OCI-LY1 (cell line): ENCODE measurements at regions not wholly inside any gene's neighbourhood (a gene's known extent, or its start where the extent isn't known, plus 50 kb on each side); places are given as distances from the start of the nearest gene placed in this dataset.
"Not testable (repeated sequence)": the region's sequence is repeated elsewhere in the genome, so short reads cannot be mapped to it uniquely, and the experiment has no call there.

Experiments
- EZH2 ChIP-seq: fragments of 200-600 bp; sonication (generic), shearing (Covaris generic); IDR thresholded peaks from 2 replicates; pipeline ENCODE4 v1.8.0; 2017; ENCODE audit warnings: borderline replicate concordance, mixed run types, mild to moderate bottlenecking, antibody characterized with exemption, low read length, moderate library complexity, mixed read lengths
- TF ChIP-seq, protein P1 (sequence below): fragments of 200-600 bp; sonication (generic), shearing (Covaris generic); IDR thresholded peaks from 2 replicates; pipeline ENCODE4 v1.5.1; 2017; ENCODE audit warnings: mild to moderate bottlenecking, antibody characterized with exemption, low read length, moderate library complexity, mixed read lengths

DNA sequence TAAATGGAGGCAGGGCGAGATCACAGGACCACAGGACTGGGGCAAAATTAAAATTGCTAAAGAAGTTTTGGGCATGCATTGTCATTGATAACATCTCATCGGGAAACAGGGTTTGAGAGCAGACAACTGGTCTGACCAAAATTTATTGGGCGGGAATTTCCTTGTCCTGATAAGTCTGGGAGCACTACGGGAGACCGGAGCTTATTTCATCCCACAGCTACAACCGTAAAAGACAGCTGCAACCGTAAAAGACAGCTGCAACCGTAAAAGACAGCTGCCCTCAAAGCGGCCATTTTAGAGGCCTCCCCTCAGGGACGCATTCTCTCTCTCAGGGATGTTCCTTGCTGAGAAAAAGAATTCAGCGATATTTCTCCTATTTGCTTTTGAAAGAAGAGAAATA, 170.4 kb upstream of the NPAP1 start:
- TF ChIP-seq, protein P1, sequence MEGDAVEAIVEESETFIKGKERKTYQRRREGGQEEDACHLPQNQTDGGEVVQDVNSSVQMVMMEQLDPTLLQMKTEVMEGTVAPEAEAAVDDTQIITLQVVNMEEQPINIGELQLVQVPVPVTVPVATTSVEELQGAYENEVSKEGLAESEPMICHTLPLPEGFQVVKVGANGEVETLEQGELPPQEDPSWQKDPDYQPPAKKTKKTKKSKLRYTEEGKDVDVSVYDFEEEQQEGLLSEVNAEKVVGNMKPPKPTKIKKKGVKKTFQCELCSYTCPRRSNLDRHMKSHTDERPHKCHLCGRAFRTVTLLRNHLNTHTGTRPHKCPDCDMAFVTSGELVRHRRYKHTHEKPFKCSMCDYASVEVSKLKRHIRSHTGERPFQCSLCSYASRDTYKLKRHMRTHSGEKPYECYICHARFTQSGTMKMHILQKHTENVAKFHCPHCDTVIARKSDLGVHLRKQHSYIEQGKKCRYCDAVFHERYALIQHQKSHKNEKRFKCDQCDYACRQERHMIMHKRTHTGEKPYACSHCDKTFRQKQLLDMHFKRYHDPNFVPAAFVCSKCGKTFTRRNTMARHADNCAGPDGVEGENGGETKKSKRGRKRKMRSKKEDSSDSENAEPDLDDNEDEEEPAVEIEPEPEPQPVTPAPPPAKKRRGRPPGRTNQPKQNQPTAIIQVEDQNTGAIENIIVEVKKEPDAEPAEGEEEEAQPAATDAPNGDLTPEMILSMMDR: not testable (repeated sequence)
- not testable (repeated sequence) for TF ChIP-seq EZH2
